ENCODE measurements at regions not wholly inside any gene's neighbourhood (a gene's known extent, or its start where the extent isn't known, plus 50 kb on each side); places are given as distances from the start of the nearest gene placed in this dataset.

GRCh38 chr6:168133168-168133561 lies 54.2 kb upstream of the FRMD1 start (continued):
- TF ChIP-seq SNAI2 (CRISPR knock-in tag; IDR thresholded peaks at IDR 0.05): no peak
- TF ChIP-seq RARB (CRISPR knock-in tag; IDR thresholded peaks at IDR 0.05): no peak
- no peak for TF ChIP-seq ZC3H10 (CRISPR knock-in tag; IDR thresholded peaks at IDR 0.05)
- no peak for TF ChIP-seq TOX (CRISPR knock-in tag; IDR thresholded peaks at IDR 0.05; ENCODE audit: borderline replicate concordance)
- no peak for TF ChIP-seq CSDC2 (CRISPR knock-in tag; IDR thresholded peaks at IDR 0.05)
- no peak for TF ChIP-seq CSRNP3 (CRISPR knock-in tag; IDR thresholded peaks at IDR 0.05)
- no peak for TF ChIP-seq POU6F1 (CRISPR knock-in tag; IDR thresholded peaks at IDR 0.05; ENCODE audit: borderline replicate concordance, low read depth)
- no peak for TF ChIP-seq ZFP3 (CRISPR knock-in tag; IDR thresholded peaks at IDR 0.05)

GRCh38 chr6:168132531-168133167 lies 53.6 kb upstream of the FRMD1 start:
- TF ChIP-seq PATZ1 (CRISPR knock-in tag; IDR thresholded peaks at IDR 0.05; ENCODE audit: borderline replicate concordance) (no peak), ISL1 (CRISPR knock-in tag; IDR thresholded peaks at IDR 0.05) (no peak), BACH2 (CRISPR knock-in tag; IDR thresholded peaks at IDR 0.05; ENCODE audit: borderline replicate concordance) (no peak), ZC3H10 (CRISPR knock-in tag; IDR thresholded peaks at IDR 0.05) (no peak), CREB5 (CRISPR knock-in tag; IDR thresholded peaks at IDR 0.05; ENCODE audit: low read depth) (no peak), TCF4 (CRISPR knock-in tag; IDR thresholded peaks at IDR 0.05; ENCODE audit: borderline replicate concordance) (no peak), ZFP3 (CRISPR knock-in tag; IDR thresholded peaks at IDR 0.05) (no peak), ZNF8 (CRISPR knock-in tag; IDR thresholded peaks at IDR 0.05) (no peak), ZNF70 (CRISPR knock-in tag; IDR thresholded peaks at IDR 0.05) (no peak), SNAI2 (CRISPR knock-in tag; IDR thresholded peaks at IDR 0.05) (no peak), PPARA (CRISPR knock-in tag; IDR thresholded peaks at IDR 0.05; ENCODE audit: borderline replicate concordance) (no peak), TOX (CRISPR knock-in tag; IDR thresholded peaks at IDR 0.05; ENCODE audit: borderline replicate concordance) (no peak), ZFP30 (CRISPR knock-in tag; IDR thresholded peaks at IDR 0.05) (no peak), CSDC2 (CRISPR knock-in tag; IDR thresholded peaks at IDR 0.05) (no peak), OSR1 (CRISPR knock-in tag; IDR thresholded peaks at IDR 0.05) (no peak)
- ATAC-seq: no peak

GRCh38 chr6:168131464-168132415 lies 52.7 kb upstream of the FRMD1 start:
- no peak for ATAC-seq
- TF ChIP-seq ZFP3 (CRISPR knock-in tag; IDR thresholded peaks at IDR 0.05): peak; percentile 87
- no peak for TF ChIP-seq ZC3H10 (CRISPR knock-in tag; IDR thresholded peaks at IDR 0.05)

GRCh38 chr6:168130697-168131371 lies 51.8 kb upstream of the FRMD1 start:
- TF ChIP-seq SNAI2 (CRISPR knock-in tag; IDR thresholded peaks at IDR 0.05) (no peak), ESRRG (CRISPR knock-in tag; IDR thresholded peaks at IDR 0.05) (no peak), ZFP30 (CRISPR knock-in tag; IDR thresholded peaks at IDR 0.05) (no peak), POU6F1 (CRISPR knock-in tag; IDR thresholded peaks at IDR 0.05; ENCODE audit: borderline replicate concordance, low read depth) (no peak), TCF4 (CRISPR knock-in tag; IDR thresholded peaks at IDR 0.05; ENCODE audit: borderline replicate concordance) (no peak), PATZ1 (CRISPR knock-in tag; IDR thresholded peaks at IDR 0.05; ENCODE audit: borderline replicate concordance) (no peak)
- no peak for ATAC-seq

All from SK-N-SH treated with all-trans-retinoic acid at 6 μM for 48 hours (cell line).